HEK293 (cell line): ENCODE measurements at regions not wholly inside any gene's neighbourhood (a gene's known extent, or its start where the extent isn't known, plus 50 kb on each side); places are given as distances from the start of the nearest gene placed in this dataset.

Experiments
- CTCF ChIA-PET: fragments of 350-600 bp; formaldehyde crosslinking; extraction: SDS; loops from one replicate; lab custom pipeline; 2021; ENCODE audit warnings: antibody characterized with exemption; lab: Yijun Ruan, JAX
- POLR2A ChIA-PET: fragments of 300-600 bp; formaldehyde crosslinking; extraction: SDS; loops from one replicate; lab custom pipeline; 2020; ENCODE audit warnings: antibody characterized with exemption, inconsistent platforms; lab: Yijun Ruan, JAX
- H3K27ac ChIP-seq: fragments of 200-500 bp; sonication (Bioruptor generic); 2 replicates; pipeline ENCODE4 v1.5.1; 2014; ENCODE audit warnings: low read depth, low read length, control low read depth, inconsistent platforms; ENCODE audit errors: extremely low read depth
- H3K36me3 ChIP-seq, 2 experiments: fragments of 200-500 bp in 1 of 2; sonication (Bioruptor generic) in 1 of 2; 1 replicate in 1 of 2; 2 replicates in 1 of 2; pipeline ENCODE4 v1.5.1; 2014 to 2017; ENCODE audit warnings: inconsistent platforms in 2 of 2, low read length in 2 of 2; ENCODE audit not compliant: control insufficient read depth in 2 of 2, insufficient read depth in 1 of 2
- H3K4me1 ChIP-seq: fragments of 200-500 bp; sonication (Bioruptor generic); 2 replicates; pipeline ENCODE4 v1.5.1; 2014; ENCODE audit warnings: mild to moderate bottlenecking, low read length, inconsistent platforms; ENCODE audit not compliant: control insufficient read depth, insufficient read depth
- H3K4me3 ChIP-seq: 2 replicates; pipeline ENCODE4 v1.5.1; 2011; ENCODE audit warnings: low read depth, mild to moderate bottlenecking, control low read depth, low read length, moderate library complexity
- H3K9me3 ChIP-seq: fragments of 200-500 bp; sonication (Bioruptor generic); 2 replicates; pipeline ENCODE4 v1.5.1; 2014; ENCODE audit warnings: low read depth, low read length, inconsistent platforms; ENCODE audit not compliant: control insufficient read depth, insufficient read depth
- BCL11A ChIP-seq: fragments of 450-650 bp; formaldehyde crosslinking; IDR thresholded peaks from 2 replicates; pipeline ENCODE4 v1.5.1; 2016; ENCODE audit warnings: low read depth, missing biosample characterization, missing genetic modification characterization
- GLIS2 ChIP-seq: fragments of 450-650 bp; formaldehyde crosslinking; IDR thresholded peaks from 2 replicates; pipeline ENCODE4 v1.5.1; 2016; ENCODE audit warnings: missing biosample characterization, missing genetic modification characterization
- MEIS1 ChIP-seq: sonication (generic); formaldehyde crosslinking; IDR thresholded peaks from 2 replicates; pipeline ENCODE4 v1.8.1; 2022; ENCODE audit warnings: missing genetic modification reagents, mild to moderate bottlenecking, borderline replicate concordance
- MZF1 ChIP-seq: fragments of 450-650 bp; formaldehyde crosslinking; IDR thresholded peaks from 2 replicates; pipeline ENCODE4 v1.5.1; 2017; ENCODE audit warnings: missing biosample characterization, missing genetic modification characterization, borderline replicate concordance
- SCRT2 ChIP-seq: fragments of 450-650 bp; formaldehyde crosslinking; IDR thresholded peaks from 2 replicates; pipeline ENCODE4 v1.5.1; 2016; ENCODE audit warnings: missing biosample characterization, missing genetic modification characterization
- SP2 ChIP-seq: fragments of 450-650 bp; formaldehyde crosslinking; IDR thresholded peaks from 2 replicates; pipeline ENCODE4 v1.5.1; 2016; ENCODE audit warnings: missing biosample characterization, missing genetic modification characterization
- YY2 ChIP-seq: fragments of 450-650 bp; formaldehyde crosslinking; IDR thresholded peaks from 2 replicates; pipeline ENCODE4 v1.5.1; 2016; ENCODE audit warnings: missing biosample characterization, missing genetic modification characterization
- ZBTB21 ChIP-seq: fragments of 450-650 bp; formaldehyde crosslinking; IDR thresholded peaks from 2 replicates; pipeline ENCODE4 v1.5.1; 2017; ENCODE audit warnings: missing biosample characterization, missing genetic modification characterization
- ZNF140 ChIP-seq: fragments of 450-650 bp; formaldehyde crosslinking; IDR thresholded peaks from 2 replicates; pipeline ENCODE4 v1.5.1; 2016; ENCODE audit warnings: missing biosample characterization, missing genetic modification characterization
- ZNF239 ChIP-seq: fragments of 450-650 bp; formaldehyde crosslinking; IDR thresholded peaks from 2 replicates; pipeline ENCODE4 v1.5.1; 2016; ENCODE audit warnings: missing biosample characterization, missing genetic modification characterization
- ZNF335 ChIP-seq: fragments of 450-650 bp; formaldehyde crosslinking; conservative IDR thresholded peaks from 2 replicates; pipeline ENCODE4 v1.5.1; 2016; ENCODE audit warnings: missing biosample characterization, missing genetic modification characterization
- ZNF341 ChIP-seq: fragments of 450-650 bp; formaldehyde crosslinking; IDR thresholded peaks from 2 replicates; pipeline ENCODE4; 2016; ENCODE audit warnings: low read depth, missing biosample characterization, missing genetic modification characterization
- ZNF433 ChIP-seq: fragments of 450-650 bp; formaldehyde crosslinking; IDR thresholded peaks from 2 replicates; pipeline ENCODE4 v1.5.1; 2016; ENCODE audit warnings: missing biosample characterization, missing genetic modification characterization, low read depth
- ZNF501 ChIP-seq: fragments of 450-650 bp; formaldehyde crosslinking; IDR thresholded peaks from 2 replicates; pipeline ENCODE4 v1.5.1; 2016; ENCODE audit warnings: missing biosample characterization, missing genetic modification characterization
- ZSCAN30 ChIP-seq: fragments of 450-650 bp; IDR thresholded peaks from 2 replicates; pipeline ENCODE4 v1.5.1; 2018; ENCODE audit warnings: missing biosample characterization, mild to moderate bottlenecking, missing genetic modification characterization, moderate library complexity
- ZXDB ChIP-seq: fragments of 450-650 bp; formaldehyde crosslinking; IDR thresholded peaks from 2 replicates; pipeline ENCODE4 v1.5.1; 2016; ENCODE audit warnings: missing biosample characterization, missing genetic modification characterization
- TF ChIP-seq, protein P1 (sequence below): fragments of 450-650 bp; formaldehyde crosslinking; IDR thresholded peaks from 2 replicates; pipeline ENCODE4 v1.5.1; 2016; ENCODE audit warnings: missing biosample characterization, missing genetic modification characterization
- TF ChIP-seq, protein P2 (sequence below): IDR thresholded peaks from 2 replicates; pipeline ENCODE4 v1.6.1; 2011; ENCODE audit warnings: mild to moderate bottlenecking, low read depth, low read length, borderline replicate concordance
- TF ChIP-seq, protein P3 (sequence below): fragments of 450-650 bp; formaldehyde crosslinking; IDR thresholded peaks from 2 replicates; pipeline ENCODE4 v1.5.1; 2017; ENCODE audit warnings: missing biosample characterization, missing genetic modification characterization
- TF ChIP-seq, protein P4 (sequence below): fragments of 450-650 bp; formaldehyde crosslinking; IDR thresholded peaks from 2 replicates; pipeline ENCODE4 v1.5.1; 2017; ENCODE audit warnings: missing biosample characterization, missing genetic modification characterization
- TF ChIP-seq, protein P5 (sequence below): fragments of 450-650 bp; formaldehyde crosslinking; IDR thresholded peaks from 2 replicates; pipeline ENCODE4 v1.5.1; 2016; ENCODE audit warnings: missing biosample characterization, missing genetic modification characterization
- TF ChIP-seq, protein P6 (sequence below): fragments of 450-650 bp; formaldehyde crosslinking; IDR thresholded peaks from 2 replicates; pipeline ENCODE4 v1.5.1; 2016; ENCODE audit warnings: missing biosample characterization, missing genetic modification characterization

DNA sequence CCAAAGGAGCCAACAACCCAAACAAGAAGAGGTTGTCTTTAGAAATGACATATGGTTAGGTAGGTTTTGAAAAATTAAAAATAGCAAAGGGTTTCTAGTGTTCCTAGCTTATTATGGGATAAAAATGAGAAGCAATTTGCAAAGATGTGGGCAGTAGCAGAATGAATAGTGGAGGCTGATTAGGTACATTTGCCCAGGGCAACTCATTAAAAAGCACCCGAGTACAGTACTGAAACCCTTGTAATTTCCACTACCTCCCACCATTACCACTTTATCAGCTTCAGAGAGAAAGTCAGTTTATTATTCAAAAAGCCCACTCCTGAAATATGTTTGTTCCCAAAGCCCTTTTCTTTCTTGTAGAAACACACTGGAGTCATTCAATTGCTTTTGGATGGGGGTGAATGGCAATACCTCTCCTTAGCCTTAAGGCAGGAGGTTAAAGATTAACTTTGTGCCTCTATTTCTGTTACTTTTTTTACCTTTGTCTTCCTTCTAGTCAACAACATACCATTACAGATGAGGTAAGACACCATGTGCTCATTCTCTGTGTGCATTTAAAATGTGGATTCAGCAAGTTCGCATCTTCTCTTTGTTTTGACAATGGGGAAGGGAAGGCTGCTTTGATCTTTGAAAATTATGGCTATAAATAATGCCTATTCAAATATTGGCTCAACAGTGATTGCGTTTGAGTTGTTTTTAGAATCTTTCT, 353.8 kb upstream of the CASK start:
- ChIA-PET CTCF (no interaction called here), POLR2A (no interaction called here)
- Histone ChIP-seq H3K9me3 (no peaks in the 10 kb centered on the region), H3K4me3 (no peak overlapping the region), H3K27ac (no peak overlapping the region), H3K4me1 (no peaks in the 10 kb centered on the region), H3K36me3 (no peaks in the 10 kb centered on the region)
- no peak for TF ChIP-seq GLIS2 (tag by site-specific recombination)
- no peak for TF ChIP-seq SCRT2 (tag by site-specific recombination)
- no peak for TF ChIP-seq ZNF341 (tag by site-specific recombination)
- TF ChIP-seq, protein P1, sequence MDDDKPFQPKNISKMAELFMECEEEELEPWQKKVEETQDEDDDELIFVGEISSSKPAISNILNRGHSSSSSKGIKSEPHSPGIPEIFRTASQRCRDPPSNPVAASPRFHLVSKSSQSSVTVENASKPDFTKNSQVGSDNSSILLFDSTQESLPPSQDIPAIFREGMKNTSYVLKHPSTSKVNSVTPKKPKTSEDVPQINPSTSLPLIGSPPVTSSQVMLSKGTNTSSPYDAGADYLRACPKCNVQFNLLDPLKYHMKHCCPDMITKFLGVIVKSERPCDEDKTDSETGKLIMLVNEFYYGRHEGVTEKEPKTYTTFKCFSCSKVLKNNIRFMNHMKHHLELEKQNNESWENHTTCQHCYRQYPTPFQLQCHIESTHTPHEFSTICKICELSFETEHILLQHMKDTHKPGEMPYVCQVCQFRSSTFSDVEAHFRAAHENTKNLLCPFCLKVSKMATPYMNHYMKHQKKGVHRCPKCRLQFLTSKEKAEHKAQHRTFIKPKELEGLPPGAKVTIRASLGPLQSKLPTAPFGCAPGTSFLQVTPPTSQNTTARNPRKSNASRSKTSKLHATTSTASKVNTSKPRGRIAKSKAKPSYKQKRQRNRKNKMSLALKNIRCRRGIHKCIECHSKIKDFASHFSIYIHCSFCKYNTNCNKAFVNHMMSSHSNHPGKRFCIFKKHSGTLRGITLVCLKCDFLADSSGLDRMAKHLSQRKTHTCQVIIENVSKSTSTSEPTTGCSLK (tag by site-specific recombination) = no peak
- TF ChIP-seq ZXDB = no peak
- TF ChIP-seq ZNF335 (tag by site-specific recombination) = no peak
- TF ChIP-seq ZNF501 (tag by site-specific recombination) = no peak
- TF ChIP-seq SP2 (tag by site-specific recombination) = no peak
- TF ChIP-seq, protein P2, sequence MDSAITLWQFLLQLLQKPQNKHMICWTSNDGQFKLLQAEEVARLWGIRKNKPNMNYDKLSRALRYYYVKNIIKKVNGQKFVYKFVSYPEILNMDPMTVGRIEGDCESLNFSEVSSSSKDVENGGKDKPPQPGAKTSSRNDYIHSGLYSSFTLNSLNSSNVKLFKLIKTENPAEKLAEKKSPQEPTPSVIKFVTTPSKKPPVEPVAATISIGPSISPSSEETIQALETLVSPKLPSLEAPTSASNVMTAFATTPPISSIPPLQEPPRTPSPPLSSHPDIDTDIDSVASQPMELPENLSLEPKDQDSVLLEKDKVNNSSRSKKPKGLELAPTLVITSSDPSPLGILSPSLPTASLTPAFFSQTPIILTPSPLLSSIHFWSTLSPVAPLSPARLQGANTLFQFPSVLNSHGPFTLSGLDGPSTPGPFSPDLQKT = no peak

DNA sequence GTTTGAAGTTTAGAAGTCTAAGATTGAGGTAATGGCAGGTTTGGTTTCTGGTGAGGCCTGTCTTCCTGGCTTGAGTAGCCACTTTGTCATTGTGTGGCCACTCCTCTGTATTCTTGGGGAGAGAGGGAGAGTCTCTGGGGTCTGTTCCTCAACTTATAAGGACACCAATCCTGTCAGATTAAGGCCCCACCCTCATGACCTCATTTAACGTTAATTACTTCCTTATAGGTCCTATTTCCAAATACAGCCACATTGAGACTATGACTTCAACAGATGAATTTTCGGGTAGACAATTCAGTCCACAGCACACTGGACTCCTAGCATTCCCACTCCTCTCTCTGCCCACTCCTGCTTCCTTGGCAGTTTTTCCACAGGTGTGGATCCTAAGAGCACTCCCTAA, 350.8 kb upstream of the CASK start:
- Histone ChIP-seq H3K4me1 (no peaks in the 10 kb centered on the region), H3K9me3 (no peaks in the 10 kb centered on the region), H3K27ac (no peak overlapping the region)
- TF ChIP-seq ZBTB21 (tag by site-specific recombination) (no peak), ZSCAN30 (no peak)
- TF ChIP-seq, protein P3, sequence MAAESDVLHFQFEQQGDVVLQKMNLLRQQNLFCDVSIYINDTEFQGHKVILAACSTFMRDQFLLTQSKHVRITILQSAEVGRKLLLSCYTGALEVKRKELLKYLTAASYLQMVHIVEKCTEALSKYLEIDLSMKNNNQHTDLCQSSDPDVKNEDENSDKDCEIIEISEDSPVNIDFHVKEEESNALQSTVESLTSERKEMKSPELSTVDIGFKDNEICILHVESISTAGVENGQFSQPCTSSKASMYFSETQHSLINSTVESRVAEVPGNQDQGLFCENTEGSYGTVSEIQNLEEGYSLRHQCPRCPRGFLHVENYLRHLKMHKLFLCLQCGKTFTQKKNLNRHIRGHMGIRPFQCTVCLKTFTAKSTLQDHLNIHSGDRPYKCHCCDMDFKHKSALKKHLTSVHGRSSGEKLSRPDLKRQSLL (tag by site-specific recombination) = no peak
- TF ChIP-seq, all 188 proteins: peak for 0
- CTCF ChIA-PET = no interaction called here
- POLR2A ChIA-PET = no interaction called here
- Histone ChIP-seq H3K36me3 (no peaks in the 10 kb centered on the region), H3K4me3 (no peak overlapping the region)

DNA sequence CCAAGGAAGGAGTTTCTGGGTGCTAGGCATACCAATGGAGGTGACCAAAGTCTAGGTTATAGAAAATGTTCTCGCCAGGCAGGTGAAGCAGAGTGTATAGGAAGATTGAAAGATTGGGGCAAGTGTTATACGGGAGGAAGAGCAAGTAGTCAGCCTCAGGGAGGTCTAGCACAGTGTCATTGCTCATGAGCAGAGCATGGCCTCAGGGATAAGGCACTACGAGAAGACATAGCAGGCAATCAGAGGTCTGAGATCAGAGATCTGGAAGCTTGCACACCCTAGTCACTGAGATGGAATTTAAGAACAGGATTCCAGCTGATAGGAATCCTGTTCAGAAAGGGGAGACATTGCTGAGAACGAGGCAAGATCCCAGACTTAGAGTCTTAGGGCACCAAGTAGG, 350.0 kb upstream of the CASK start:
- Histone ChIP-seq H3K36me3 (no peaks in the 10 kb centered on the region), H3K27ac (no peak overlapping the region), H3K4me1 (no peaks in the 10 kb centered on the region), H3K4me3 (no peak overlapping the region), H3K9me3 (no peaks in the 10 kb centered on the region)
- ChIA-PET POLR2A (no interaction called here), CTCF (no interaction called here)
- TF ChIP-seq ZNF239 (no peak), YY2 (tag by site-specific recombination) (no peak), BCL11A (no peak), MZF1 (tag by site-specific recombination) (no peak), ZNF433 (no peak), ZNF140 (tag by site-specific recombination) (no peak), MEIS1 (CRISPR knock-in tag) (no peak)
- TF ChIP-seq, protein P4, sequence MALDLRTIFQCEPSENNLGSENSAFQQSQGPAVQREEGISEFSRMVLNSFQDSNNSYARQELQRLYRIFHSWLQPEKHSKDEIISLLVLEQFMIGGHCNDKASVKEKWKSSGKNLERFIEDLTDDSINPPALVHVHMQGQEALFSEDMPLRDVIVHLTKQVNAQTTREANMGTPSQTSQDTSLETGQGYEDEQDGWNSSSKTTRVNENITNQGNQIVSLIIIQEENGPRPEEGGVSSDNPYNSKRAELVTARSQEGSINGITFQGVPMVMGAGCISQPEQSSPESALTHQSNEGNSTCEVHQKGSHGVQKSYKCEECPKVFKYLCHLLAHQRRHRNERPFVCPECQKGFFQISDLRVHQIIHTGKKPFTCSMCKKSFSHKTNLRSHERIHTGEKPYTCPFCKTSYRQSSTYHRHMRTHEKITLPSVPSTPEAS (tag by site-specific recombination) = no peak
- TF ChIP-seq, protein P5, sequence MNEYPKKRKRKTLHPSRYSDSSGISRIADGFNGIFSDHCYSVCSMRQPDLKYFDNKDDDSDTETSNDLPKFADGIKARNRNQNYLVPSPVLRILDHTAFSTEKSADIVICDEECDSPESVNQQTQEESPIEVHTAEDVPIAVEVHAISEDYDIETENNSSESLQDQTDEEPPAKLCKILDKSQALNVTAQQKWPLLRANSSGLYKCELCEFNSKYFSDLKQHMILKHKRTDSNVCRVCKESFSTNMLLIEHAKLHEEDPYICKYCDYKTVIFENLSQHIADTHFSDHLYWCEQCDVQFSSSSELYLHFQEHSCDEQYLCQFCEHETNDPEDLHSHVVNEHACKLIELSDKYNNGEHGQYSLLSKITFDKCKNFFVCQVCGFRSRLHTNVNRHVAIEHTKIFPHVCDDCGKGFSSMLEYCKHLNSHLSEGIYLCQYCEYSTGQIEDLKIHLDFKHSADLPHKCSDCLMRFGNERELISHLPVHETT (tag by site-specific recombination) = no peak
- TF ChIP-seq, protein P6, sequence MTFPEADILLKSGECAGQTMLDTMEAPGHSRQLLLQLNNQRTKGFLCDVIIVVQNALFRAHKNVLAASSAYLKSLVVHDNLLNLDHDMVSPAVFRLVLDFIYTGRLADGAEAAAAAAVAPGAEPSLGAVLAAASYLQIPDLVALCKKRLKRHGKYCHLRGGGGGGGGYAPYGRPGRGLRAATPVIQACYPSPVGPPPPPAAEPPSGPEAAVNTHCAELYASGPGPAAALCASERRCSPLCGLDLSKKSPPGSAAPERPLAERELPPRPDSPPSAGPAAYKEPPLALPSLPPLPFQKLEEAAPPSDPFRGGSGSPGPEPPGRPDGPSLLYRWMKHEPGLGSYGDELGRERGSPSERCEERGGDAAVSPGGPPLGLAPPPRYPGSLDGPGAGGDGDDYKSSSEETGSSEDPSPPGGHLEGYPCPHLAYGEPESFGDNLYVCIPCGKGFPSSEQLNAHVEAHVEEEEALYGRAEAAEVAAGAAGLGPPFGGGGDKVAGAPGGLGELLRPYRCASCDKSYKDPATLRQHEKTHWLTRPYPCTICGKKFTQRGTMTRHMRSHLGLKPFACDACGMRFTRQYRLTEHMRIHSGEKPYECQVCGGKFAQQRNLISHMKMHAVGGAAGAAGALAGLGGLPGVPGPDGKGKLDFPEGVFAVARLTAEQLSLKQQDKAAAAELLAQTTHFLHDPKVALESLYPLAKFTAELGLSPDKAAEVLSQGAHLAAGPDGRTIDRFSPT (tag by site-specific recombination) = no peak
